Thyroid gland (tissue), 4 donors: ENCODE measurements at regions not wholly inside any gene's neighbourhood (a gene's known extent, or its start where the extent isn't known, plus 50 kb on each side); places are given as distances from the start of the nearest gene placed in this dataset.

Experiments used
- DNase-seq, 2 donors: peaks; one replicate each; pipeline ENCODE4 v3.0.0-alpha.2; 2019
- H3K27ac ChIP-seq, 3 donors: fragments of 200-600 bp; sonication (generic); 1 replicate in 2 of 3; 2 replicates in 1 of 3; pipeline ENCODE4 v1.5.1; 2016 to 2019; ENCODE audit warnings: mild to moderate bottlenecking in 1 of 3, moderate library complexity in 1 of 3
- H3K27me3 ChIP-seq: fragments of 200-600 bp; sonication (generic); one replicate; pipeline ENCODE4 v1.5.1; 2019
- H3K36me3 ChIP-seq, 2 donors: fragments of 200-600 bp; sonication (generic); one replicate each; pipeline ENCODE4 v1.5.1; 2016 to 2019
- H3K4me1 ChIP-seq, 2 donors: fragments of 200-600 bp; sonication (generic); one replicate each; pipeline ENCODE4 v1.5.1; 2017 to 2019
- H3K4me3 ChIP-seq, 3 donors: fragments of 200-600 bp; sonication (generic); replicated peaks in 1 of 3; 1 replicate in 2 of 3; 2 replicates in 1 of 3; pipeline ENCODE4 v1.5.1; 2016; ENCODE audit warnings: mild to moderate bottlenecking in 1 of 3
- H3K9me3 ChIP-seq: fragments of 200-600 bp; sonication (generic); one replicate; pipeline ENCODE4 v1.5.1; 2017
- POLR2A ChIP-seq, 2 donors: fragments of 450-650 bp; IDR thresholded peaks; one replicate each; pipeline ENCODE4 v1.6.1; 2017; ENCODE audit warnings: antibody characterized with exemption in 2 of 2, mild to moderate bottlenecking in 2 of 2, moderate library complexity in 1 of 2
- whole genome bisulfite sequencing, 2 donors: methylation state at CpG; one replicate each; pipeline ENCODE4 v1.1.5; 2017; 5-methylcytosine and 5-hydroxymethylcytosine counted together
- intact Hi-C: fragments of 100-400 bp; cut with DNase I; formaldehyde crosslinking; loops from one replicate; pipeline ENCODE4 v1.15.1; 2023
- TF ChIP-seq, protein P1 (sequence below), 6 experiments: fragments of 200-600 bp in 3 of 6; fragments of 450-650 bp in 3 of 6; sonication (generic) in 3 of 6; IDR thresholded peaks; one replicate each; pipeline ENCODE4 v1.5.1; 2016 to 2019; ENCODE audit warnings: antibody characterized with exemption in 6 of 6, mild to moderate bottlenecking in 2 of 6, inconsistent platforms in 1 of 6, moderate library complexity in 1 of 6

DNA sequence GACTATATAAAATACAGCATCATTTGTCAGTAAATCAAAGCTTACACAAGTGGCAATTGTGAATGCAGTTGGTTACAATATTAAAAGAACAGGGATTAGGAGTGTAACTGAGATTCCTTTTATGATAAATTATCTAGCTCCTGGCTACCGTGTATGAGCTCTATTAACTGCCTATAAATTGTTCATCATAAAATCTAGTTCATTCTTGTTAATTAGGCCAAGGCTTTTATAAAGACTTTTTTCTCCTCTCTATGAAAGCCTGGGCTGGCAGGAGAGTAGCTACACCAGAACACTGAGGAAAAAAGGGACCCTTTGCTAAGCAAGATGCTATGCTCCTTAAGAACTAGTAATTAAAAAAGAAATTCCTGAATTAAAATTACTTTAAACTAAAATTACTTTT is 132.4 kb upstream of the MEF2C start:
- no peak for DNase-seq
- H3K27me3 ChIP-seq, result no peaks in the 10 kb centered on the region
- H3K36me3 ChIP-seq, result no peaks in the 10 kb centered on the region
- intact Hi-C loops, result no loop called here
- TF ChIP-seq POLR2A (IDR thresholded peaks at IDR 0.05), result no peak
- TF ChIP-seq, protein P1, sequence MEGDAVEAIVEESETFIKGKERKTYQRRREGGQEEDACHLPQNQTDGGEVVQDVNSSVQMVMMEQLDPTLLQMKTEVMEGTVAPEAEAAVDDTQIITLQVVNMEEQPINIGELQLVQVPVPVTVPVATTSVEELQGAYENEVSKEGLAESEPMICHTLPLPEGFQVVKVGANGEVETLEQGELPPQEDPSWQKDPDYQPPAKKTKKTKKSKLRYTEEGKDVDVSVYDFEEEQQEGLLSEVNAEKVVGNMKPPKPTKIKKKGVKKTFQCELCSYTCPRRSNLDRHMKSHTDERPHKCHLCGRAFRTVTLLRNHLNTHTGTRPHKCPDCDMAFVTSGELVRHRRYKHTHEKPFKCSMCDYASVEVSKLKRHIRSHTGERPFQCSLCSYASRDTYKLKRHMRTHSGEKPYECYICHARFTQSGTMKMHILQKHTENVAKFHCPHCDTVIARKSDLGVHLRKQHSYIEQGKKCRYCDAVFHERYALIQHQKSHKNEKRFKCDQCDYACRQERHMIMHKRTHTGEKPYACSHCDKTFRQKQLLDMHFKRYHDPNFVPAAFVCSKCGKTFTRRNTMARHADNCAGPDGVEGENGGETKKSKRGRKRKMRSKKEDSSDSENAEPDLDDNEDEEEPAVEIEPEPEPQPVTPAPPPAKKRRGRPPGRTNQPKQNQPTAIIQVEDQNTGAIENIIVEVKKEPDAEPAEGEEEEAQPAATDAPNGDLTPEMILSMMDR (IDR thresholded peaks at IDR 0.05), result no peak
- no peaks in the 10 kb centered on the region for H3K4me1 ChIP-seq
- H3K4me3 ChIP-seq, result no peak overlapping the region
- 94 to 96% methylated on average over 1 of the region's 1 CpG for WGBS, 2 donors
- no peak overlapping the region for H3K27ac ChIP-seq
- H3K9me3 ChIP-seq, result no peaks in the 10 kb centered on the region

DNA sequence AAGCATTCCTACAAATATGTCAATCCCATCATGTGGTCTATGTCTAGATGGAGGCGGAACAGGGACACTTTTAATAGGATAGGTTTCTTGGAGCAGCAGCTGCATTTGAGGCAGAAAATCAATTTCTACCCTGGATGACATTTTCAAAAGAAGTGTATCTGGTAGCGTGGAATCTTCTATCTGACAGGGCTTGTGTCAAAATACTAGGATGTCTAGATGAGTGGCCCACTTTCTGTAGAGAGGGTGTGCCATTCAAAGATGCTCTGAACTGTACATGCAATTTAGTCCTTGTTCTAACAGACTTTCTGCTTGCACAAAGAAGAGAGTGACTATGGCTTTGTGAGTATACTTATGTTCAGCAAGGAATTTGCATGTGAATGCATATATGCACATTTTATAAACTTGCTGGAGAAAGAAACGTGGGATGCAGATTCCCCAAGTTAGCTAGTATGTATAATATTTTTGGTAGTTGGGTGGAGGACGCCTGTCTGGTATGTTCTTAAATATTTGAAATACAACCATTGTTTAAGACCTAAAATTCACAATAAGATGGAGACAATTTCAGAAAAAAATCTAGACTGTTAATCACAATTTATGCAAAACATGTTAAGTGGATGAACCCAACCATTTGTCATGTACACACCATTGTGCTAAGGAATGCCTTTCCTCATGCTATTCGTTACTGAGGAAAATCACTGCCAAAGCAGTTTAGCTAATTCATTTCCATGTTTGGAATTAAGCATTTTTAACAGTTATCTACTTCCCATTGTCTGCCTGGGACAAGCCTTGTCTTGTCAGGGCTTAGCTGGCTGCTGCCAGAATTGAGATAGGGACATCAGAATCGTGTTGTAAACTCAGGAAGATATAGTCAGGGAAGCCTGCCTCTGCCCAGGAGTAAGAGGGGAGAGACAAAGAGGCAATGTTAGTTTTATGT is 129.1 kb upstream of the MEF2C start:
- Histone ChIP-seq H3K27me3 (no peaks in the 10 kb centered on the region), H3K9me3 (no peaks in the 10 kb centered on the region), H3K4me3 (no peak overlapping the region), H3K36me3 (no peaks in the 10 kb centered on the region), H3K4me1 (no peaks in the 10 kb centered on the region), H3K27ac (no peak overlapping the region)
- intact Hi-C loops, result no loop called here
- TF ChIP-seq, protein P1 (IDR thresholded peaks at IDR 0.05), result no peak
- TF ChIP-seq POLR2A (IDR thresholded peaks at IDR 0.05), result no peak
- DNase-seq, result no peak
- 78 to 83% methylated on average over 6 of the region's 6 CpGs for WGBS, 2 donors

DNA sequence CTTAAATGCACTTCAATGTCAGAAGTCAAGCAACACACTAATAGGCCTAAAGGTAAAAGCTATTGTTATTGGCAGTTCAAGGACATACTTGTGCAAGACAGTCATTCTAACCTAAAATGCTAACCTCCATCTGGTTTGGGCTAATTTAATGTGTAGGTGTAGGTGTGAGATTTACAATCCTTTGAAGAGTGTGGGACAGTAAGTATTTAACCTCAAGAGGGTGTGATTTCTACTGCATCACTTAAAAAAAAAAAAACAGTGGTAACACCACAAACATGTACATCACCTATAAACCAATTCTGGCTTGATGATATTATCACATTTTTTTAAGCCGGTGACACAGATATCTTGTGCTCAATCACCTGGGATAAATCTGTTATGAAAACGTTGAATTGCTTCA is 127.5 kb upstream of the MEF2C start:
- Histone ChIP-seq H3K4me3 (no peak overlapping the region), H3K4me1 (no peaks in the 10 kb centered on the region), H3K9me3 (no peaks in the 10 kb centered on the region), H3K36me3 (no peaks in the 10 kb centered on the region), H3K27ac (no peak overlapping the region), H3K27me3 (no peaks in the 10 kb centered on the region)
- intact Hi-C loops, result no loop called here
- DNase-seq, result no peak
- TF ChIP-seq POLR2A (IDR thresholded peaks at IDR 0.05), result no peak
- TF ChIP-seq, protein P1 (IDR thresholded peaks at IDR 0.05), result no peak
- 76 to 81% methylated on average over 2 of the region's 2 CpGs for WGBS, 2 donors

DNA sequence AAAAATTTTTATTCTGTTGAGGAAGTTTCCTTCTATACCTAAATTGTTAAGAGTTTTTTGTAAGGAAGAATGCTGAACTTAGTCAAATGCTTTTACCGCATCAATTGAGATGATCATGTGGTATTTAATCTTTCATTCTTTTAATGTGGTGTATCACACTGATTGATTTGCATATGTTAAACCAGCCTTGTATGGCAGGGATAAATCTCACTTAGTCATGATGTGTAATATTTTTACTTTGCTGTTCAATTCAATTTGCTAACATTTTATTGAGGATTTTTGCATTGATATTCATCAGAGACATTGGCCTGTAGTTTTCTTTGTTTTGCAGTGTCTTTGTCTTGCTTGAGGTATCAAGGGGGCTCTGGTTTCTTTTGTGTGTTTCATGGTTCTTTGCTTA is 125.3 kb upstream of the MEF2C start:
- no peak for DNase-seq
- TF ChIP-seq POLR2A (IDR thresholded peaks at IDR 0.05), result no peak
- TF ChIP-seq, protein P1 (IDR thresholded peaks at IDR 0.05), result no peak
- no peak overlapping the region for H3K27ac ChIP-seq
- WGBS, 2 donors, result 96 to 98% methylated on average over 1 of the region's 1 CpG
- no peak overlapping the region for H3K4me3 ChIP-seq
- H3K27me3 ChIP-seq, result no peaks in the 10 kb centered on the region
- no peaks in the 10 kb centered on the region for H3K4me1 ChIP-seq
- no peaks in the 10 kb centered on the region for H3K9me3 ChIP-seq
- H3K36me3 ChIP-seq, result no peaks in the 10 kb centered on the region
- intact Hi-C loops, result no loop called here

DNA sequence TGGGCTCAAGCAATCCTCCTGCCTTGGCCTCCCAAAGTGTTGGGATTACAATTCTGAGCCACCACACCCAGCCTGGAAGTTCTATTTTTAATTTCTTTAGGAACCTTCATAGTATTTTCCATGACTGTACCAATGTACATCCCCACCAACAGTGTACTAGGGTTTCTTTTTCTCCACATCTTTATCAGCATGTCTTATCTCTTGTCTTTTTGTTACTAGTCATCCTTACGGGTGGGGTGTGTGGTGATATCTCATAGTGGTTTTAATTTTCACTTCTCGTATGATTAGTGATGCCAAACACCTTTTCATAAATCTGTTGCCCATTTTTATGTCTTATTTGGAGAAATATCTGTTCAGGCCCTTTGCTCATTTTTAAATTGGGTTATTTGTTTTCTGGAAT is 123.0 kb upstream of the MEF2C start:
- Histone ChIP-seq H3K4me1 (no peaks in the 10 kb centered on the region), H3K27me3 (no peaks in the 10 kb centered on the region), H3K27ac (no peak overlapping the region), H3K9me3 (no peaks in the 10 kb centered on the region), H3K4me3 (no peak overlapping the region), H3K36me3 (no peaks in the 10 kb centered on the region)
- 90 to 97% methylated on average over 2 of the region's 2 CpGs for WGBS, 2 donors
- no peak for TF ChIP-seq POLR2A (IDR thresholded peaks at IDR 0.05)
- TF ChIP-seq, protein P1 (IDR thresholded peaks at IDR 0.05), result no peak
- DNase-seq, result no peak
- intact Hi-C loops, result no loop called here
